Stimulated activated CD4-positive, alpha-beta T cell treated with anti-CD3 and anti-CD28 coated beads, Interleukin-4, amount 100 ng/mL, for 48 hours (primary cell): ENCODE measurements at regions not wholly inside any gene's neighbourhood (a gene's known extent, or its start where the extent isn't known, plus 50 kb on each side); places are given as distances from the start of the nearest gene placed in this dataset.

Source experiments
- DNase-seq, 2 donors: peaks; one replicate each; pipeline ENCODE4 v3.0.0-alpha.2; 2020; ENCODE audit warnings: low read depth in 2 of 2

DNA sequence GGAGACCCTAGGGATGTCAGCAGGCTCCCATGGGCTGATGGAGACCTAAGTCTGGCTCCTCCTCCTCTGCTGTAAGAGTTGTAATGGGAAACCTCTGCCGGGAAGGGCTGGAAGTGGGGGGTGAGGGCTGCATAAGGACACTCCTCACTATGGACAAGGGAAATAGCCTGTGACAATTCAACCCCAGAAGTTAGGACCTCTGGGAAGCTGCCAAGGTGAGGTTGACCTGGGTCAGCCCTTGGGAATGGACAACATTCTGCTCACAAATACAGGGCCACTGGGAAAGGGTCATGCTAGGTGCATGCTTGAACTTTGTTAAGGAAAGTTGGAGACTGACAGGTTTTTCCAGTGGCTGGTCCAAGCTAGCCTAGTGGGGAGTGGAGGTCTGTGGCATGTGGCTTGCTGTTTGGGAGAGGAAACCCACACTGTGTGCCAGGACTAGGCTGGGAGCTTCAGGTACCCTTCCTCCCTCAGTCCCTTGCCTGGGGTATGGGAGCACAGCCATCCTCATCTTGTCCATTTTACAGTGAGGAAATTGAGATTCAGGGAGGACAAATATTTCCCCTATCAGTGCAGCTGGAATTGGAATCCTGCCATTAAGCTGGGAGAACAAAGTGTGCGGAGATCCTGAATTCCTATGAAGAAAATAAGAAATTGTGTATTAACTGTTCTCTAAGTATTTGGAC is 190.4 kb downstream of the SALL1 start:
- DNase-seq = no peak

GRCh38 chr16:50957056-50957455 is 194.0 kb downstream of the SALL1 start:
- no peak for DNase-seq

DNA sequence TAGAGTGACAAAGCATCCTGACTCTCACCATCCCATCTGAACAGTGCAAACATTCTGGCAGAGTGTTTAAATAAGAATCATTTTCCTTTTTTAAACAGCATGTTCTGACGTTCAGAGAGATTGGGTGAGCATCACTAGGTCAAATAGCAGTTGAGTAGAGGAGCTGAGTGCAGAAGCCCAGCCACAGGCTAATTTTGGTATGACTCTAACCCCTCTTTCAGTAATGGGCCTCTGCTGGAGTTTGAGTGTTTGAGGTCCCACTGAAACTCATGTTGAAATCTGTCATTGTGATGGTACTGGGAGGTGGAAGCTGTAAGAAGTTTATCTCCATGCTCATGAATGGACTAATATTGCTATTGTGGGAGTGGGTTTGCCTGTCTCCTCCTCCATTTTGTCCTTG is 194.4 kb downstream of the SALL1 start:
- DNase-seq = no peak

DNA sequence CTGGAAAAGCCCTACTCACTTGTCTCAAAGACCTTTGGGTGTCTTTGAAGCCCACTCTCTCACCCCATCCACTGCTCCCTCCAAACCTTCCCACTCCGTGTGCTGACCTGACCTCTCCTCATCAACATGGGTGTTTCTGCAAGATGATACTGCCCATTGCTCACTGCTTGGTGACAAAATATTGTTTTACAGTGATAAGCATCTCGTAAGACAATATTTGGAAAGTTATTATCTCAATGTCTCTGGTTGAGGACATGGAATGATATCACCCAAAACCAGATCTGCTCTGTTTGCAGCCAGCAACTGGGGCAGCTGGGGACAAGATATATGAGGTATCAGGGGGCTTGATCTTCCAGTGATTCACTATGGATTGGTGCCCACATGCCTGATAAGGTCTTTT is 195.8 kb downstream of the SALL1 start:
- no peak for DNase-seq

DNA sequence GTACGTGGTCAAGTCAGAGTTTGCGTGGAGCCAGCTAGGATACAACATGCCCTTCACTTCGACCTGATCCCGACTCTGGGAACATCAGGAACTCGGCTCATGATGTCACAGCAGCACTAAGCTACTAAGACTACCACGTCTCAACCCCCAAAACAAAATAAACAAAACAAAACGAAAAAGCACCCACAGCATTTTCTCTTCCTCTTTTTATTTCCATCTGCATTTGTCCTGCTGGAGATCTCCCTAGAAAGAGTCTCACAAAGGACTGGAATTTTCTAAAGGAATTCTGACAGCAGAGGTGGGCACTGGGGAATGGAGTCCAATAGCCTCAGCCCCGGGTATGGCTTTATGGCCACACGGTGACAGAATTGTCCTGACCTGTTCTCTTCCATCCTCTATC is 196.6 kb downstream of the SALL1 start:
- no peak for DNase-seq

DNA sequence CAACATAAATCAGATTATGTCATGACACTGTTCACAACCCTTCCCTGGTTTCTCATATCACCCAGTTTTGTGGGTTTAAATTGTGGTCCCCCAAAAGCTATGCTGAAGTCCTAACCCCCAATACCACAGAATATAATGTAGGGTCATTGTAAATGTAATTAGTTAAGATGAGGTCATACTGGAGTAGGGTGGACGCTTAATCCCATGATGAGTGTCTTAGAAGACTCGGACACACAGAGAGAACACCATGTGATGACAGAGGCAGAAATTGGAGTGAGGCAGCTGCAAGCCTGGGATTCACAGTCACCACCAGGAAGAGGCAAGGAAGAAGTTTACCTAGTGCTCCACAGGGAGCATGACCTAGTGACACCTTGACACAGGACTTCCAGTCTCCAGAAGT is 197.8 kb downstream of the SALL1 start:
- no peak for DNase-seq

DNA sequence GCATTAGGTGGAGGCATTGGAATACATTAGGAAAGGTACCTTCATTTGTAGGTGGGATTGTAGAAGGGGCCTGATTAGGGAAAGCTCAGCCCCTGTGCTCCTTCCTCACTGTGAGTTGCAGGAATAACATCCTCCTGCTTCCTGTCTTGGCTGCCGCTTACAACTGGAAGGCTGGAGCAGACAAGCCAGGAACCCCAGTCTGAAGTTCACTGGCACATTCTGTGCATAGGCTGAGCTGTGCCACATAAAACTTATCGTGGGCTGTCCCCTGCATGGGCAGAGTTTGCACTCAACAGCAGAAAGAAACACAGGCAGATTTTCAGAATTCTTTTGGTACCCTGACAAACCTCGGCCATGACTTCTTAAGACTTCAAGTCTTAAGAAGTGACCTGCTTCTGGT is 200.1 kb downstream of the SALL1 start:
- DNase-seq = no peak

DNA sequence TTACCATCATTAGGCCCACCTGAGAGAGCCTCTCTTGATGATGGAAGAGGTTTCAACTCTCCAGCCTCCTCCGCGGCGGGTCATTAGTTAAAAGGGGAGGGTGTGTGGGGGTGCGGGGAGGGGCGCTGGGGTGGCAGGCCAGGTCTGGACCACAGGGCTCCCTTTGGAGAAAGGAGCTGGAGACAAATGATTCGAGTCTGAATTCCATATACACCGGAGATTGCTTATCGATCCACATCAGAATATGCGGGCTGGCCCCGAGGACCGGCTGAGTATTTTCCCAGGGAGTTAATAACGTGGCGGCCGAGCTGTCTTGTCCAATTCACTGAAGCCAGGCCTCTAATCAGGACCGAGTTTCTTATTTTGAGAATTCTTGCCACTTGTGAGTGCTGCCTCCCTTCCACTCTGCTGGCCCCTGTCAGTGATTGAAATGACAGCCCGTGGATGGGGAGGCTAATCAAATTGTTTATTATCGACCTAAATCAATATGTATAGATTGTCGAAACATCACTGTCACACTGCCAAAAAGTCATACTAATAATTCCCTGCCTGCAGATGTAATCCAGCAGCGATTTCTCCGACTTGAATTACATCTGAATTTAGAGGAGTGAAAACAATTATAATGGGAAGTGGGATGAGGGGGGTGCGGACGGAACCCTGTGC is 202.7 kb downstream of the SALL1 start:
- DNase-seq = no peak

DNA sequence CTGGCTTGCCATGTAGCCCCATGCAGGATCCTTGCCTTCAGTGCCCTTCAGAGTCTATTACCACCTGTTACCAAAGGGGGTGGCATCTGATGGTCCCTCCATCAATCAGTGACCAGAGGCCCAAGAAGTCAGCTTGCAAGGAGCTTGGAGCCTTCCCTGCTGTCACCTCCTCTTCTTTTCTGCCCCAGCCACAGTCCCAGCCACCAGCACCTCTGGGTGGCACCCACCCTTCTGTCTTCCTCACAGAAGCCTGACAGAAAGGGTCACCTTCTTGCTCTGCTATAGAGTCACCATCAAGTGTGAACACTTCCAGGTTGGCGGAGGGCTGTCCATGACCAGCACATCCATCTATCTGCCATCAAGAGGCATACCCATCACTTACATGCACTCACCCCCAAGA is 203.2 kb downstream of the SALL1 start:
- no peak for DNase-seq

- DNase-seq = no peak
Observed at GRCh38 chr16:50946606-50947005, 204.5 kb downstream of the SALL1 start.

DNA sequence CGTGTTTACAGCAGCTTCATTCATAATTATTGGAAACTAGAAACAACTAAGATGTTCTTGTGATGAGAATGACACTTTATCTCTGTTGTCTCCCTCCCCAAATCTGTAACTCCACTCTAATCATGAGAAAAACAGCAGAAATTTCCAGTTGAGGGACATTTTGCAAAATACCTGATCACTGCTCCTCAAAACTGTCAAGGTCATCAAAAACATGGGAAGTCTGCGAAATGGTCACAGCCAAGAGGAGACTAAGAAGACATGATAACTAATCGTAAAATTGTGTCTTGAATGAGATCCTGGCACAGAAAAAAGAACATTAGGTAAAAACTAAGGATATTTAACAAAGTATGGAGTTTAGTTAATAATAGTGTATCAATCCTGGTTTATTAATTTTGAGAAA is 204.2 kb downstream of the CYLD start:
- no peak for DNase-seq

DNA sequence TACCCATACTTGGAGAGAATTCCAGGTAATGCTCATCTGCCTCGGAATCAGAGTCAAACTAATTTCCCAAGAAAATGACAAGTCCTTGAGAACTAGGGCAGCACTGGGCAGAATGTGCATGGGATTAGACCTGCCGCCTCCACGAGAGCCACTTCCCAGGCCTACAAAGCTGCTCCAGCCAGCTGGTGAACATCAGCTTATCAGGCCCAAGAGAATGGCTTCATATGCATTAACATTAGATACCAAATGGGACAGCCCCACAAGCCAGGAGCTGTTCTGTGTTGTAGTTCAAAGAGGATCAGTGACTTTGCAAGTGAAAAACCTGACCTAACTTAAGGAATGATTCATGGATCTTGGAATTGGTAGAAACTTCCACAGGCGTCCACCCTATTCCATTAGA is 203.3 kb downstream of the CYLD start:
- no peak for DNase-seq

DNA sequence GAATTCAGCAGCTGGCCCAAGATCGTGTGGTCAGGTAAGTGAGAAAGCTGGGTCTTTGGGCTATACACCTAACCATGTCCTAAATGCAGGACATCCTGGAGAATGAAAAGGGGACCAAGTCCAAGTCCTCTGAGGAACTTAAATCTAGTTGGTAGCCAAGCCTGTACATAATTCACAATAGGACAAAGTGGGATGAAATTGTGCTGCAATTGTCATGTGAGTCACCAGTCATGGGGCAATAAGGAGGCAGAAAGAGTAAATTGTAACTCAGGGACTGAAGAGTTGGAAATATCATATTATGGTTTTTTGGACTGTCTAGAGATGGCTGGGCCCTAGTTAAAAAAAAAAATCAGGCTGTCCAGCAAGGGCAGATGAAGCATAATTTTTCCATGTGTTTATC is 202.6 kb downstream of the CYLD start:
- no peak for DNase-seq

DNA sequence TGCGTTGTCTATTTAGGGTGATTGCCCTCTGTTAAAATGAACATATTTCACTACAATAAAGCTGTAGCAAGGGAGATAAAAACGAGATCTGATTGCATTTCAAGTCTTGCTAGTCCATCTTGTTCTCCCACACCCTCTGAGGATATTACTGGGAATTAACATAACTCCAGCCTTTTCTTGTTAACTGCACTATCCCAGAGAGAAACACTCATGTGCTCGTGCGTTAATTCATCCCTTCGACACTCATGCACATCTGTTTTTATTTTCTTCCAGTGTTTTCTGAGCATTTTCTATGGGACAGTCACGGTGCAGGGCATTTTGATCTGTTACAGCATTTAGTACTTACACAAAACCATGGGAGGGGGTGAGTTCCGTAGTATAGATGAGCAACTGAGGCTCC is 202.1 kb downstream of the CYLD start:
- DNase-seq = no peak

DNA sequence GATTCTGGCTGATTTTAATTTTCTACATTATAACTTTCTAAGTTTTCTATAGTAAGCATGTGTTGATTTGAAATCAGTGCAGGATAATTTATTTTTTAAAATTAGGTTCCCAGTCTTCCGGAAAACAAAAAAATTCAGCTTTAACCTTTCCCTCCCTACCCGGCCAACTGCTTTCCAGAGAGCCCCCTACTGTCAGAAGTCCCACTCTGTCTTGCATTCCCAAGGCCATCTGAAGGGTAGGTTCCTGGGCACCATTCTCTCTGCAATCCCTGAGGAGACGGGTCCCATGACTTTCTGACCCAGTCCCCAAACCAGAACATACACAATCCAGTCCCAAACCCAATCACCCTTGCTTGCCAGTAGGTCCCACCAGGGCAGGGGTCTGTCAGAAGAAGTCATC is 200.3 kb downstream of the CYLD start:
- no peak for DNase-seq

- no peak for DNase-seq
Observed at GRCh38 chr16:50941681-50942080, 199.8 kb downstream of the CYLD start.

GRCh38 chr16:50940275-50940854 is 198.5 kb downstream of the CYLD start:
- no peak for DNase-seq

- no peak for DNase-seq
Observed at GRCh38 chr16:50939356-50939755, 197.5 kb downstream of the CYLD start.

DNA sequence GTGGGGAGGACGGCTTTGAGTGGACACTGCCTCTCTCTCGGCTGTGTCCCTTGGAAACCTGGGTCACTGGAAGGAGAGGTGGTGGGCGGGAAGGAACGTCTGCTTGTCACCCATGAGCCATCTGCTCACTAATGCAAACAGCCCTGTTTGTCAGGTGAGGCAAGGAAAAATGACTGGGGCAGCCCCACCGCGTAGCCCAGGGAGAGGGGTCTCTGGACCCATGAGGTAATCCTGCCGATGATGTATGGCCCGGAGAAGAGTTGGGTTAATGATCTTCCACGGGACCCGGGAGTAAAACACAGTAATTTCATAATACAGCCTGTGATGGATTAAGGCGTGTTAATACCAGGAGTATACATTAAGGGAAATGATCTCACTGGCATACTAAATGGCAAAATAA is 197.0 kb downstream of the CYLD start:
- DNase-seq = no peak

GRCh38 chr16:50933262-50933661 is 191.4 kb downstream of the CYLD start:
- DNase-seq = no peak

DNA sequence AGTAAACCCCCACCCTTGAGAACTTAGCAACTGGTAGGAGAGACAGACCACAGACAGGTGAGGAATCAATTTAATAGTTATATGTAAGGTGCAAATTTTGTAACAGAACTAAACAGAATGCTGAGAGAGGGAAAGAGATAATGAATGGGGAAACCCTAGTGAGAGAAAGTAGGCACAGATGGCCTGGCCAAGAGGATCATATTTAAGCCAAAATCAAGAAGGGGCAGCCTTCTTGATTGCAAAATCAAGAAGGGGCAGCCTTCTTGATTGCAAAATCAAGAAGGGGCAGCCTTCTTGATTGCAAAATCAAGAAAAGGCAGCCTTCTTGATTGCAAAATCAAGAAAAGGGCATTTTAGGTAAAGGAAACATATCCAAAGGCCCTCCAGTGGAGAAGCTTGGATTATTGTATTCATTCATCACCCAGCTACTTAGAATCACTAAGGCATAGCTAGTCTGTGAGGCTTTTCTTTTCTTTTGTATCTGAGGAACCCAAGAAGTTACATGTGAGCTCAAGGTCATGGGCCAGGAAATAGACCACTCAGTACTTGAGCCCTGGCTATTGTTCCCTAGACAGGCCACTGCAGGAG is 190.6 kb downstream of the CYLD start:
- no peak for DNase-seq

DNA sequence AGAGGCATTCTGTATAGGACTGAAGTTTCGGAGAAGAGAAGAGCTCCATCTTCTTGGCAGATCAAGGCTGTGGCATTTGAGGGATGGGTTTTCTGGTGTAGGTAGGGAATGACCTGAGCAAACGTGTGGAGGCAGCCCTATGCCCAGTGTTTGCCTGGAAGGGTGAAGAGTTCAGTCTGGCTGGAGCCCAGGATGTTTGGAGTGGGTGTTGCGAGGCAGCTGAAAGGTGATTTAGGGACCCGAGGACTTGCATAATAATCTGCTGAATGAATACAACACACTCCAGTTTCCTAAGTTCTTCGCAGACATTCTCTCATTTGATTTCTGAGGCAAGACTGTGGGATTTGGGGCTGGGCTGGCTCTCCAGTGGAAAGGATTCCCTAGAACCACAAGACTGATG is 186.2 kb downstream of the CYLD start:
- no peak for DNase-seq

DNA sequence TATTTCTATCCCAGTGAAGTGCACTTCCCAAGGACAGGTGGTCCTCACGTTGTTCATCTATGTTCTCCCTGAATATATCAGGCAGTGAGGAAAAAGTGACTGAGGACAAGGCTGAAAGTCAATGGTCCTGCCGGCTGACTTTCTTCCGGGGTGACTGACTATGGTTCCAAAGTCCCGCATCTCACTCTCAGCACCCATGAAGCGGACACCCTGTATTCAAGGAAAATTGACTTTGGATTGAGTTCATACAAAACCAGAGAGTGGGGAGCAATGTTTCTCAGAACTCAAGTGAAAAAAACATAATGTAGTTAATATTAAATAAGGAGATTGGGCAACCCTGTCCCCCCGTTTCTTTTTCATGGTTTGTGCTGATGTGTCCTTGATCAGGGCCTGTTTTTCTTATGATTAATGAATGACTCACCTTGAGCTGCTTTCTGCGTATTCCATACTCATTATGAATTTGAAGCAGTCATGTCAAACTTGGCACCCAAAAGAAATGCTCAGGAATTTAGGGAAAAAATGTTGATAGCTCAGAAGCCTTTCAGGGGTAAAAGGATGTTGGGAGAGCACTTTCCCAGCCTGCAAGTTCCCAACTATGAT is 184.0 kb downstream of the CYLD start:
- no peak for DNase-seq
